Right lobe of liver (tissue), 6 donors: ENCODE measurements at regions not wholly inside any gene's neighbourhood (a gene's known extent, or its start where the extent isn't known, plus 50 kb on each side); places are given as distances from the start of the nearest gene placed in this dataset.
A peak's percentile ranks its signal among the peaks of the same experiment; 100 is the strongest.

Experiments
- ATAC-seq, 4 donors: fragments of 200-7000 bp; cut with Tn5 transposase; one replicate each; pipeline ENCODE4 v1.9.1; 2020; ENCODE audit warnings: mild to moderate bottlenecking in 4 of 4, moderate library complexity in 4 of 4
- DNase-seq, 3 donors: peaks; one replicate each; pipeline ENCODE4 v3.0.0-alpha.2; 2020
- H3K27ac ChIP-seq, 3 donors: fragments of 200-600 bp; one replicate each; pipeline ENCODE4 v1.8.0; 2022
- H3K27me3 ChIP-seq, 2 donors: fragments of 200-600 bp; one replicate each; pipeline ENCODE4 v1.8.0; 2022
- H3K36me3 ChIP-seq, 4 donors: fragments of 200-600 bp; sonication (generic) in 1 of 4; one replicate each; pipeline versions ENCODE4 v1.5.1 to v1.8.0; 2017 to 2022; ENCODE audit warnings: control low read depth in 1 of 4
- H3K4me1 ChIP-seq, 4 donors: fragments of 200-600 bp; sonication (generic) in 1 of 4; one replicate each; pipeline versions ENCODE4 v1.5.1 to v1.8.0; 2017 to 2022; ENCODE audit warnings: control low read depth in 1 of 4
- H3K4me3 ChIP-seq, 3 donors: fragments of 200-600 bp; one replicate each; pipeline ENCODE4 v1.8.0; 2022
- H3K9me3 ChIP-seq, 4 donors: fragments of 200-600 bp; sonication (generic) in 1 of 4; one replicate each; pipeline versions ENCODE4 v1.5.1 to v1.8.0; 2017 to 2022; ENCODE audit warnings: control low read depth in 1 of 4
- CTCF ChIP-seq, 4 donors: fragments of 200-600 bp in 3 of 4; fragments of 450-650 bp in 1 of 4; IDR thresholded peaks; one replicate each; pipeline versions ENCODE4 v1.5.1 to v1.8.0; 2016 to 2022; ENCODE audit warnings: antibody characterized with exemption in 4 of 4, mild to moderate bottlenecking in 2 of 4
- POLR2A ChIP-seq: fragments of 450-650 bp; IDR thresholded peaks from one replicate; pipeline ENCODE4 v1.6.1; 2017; ENCODE audit warnings: antibody characterized with exemption, mild to moderate bottlenecking
- WGBS: methylation state at CpG from one replicate; pipeline ENCODE4 v1.1.6; 2018; ENCODE audit warnings: low coverage, low lambda C conversion rate; ENCODE audit not compliant: insufficient coverage; ENCODE audit errors: missing lambda C conversion rate; 5-methylcytosine and 5-hydroxymethylcytosine counted together
- intact Hi-C, 2 donors: fragments of 100-400 bp; cut with DNase I; formaldehyde crosslinking; loops; one replicate each; pipeline versions ENCODE4 v1.11.2 to v1.14.1; 2022
- donor health status: DM: no; HTN: yes; CAD: no.
- donor health status: DM: no; HTN: no; CAD: no.
- donor health status: DM: no; HTN: no; CAD: no.
- donor health status: DM: no; HTN: yes; CAD: no.
- donor health status: DM: no; HTN: yes; CAD: no.

DNA sequence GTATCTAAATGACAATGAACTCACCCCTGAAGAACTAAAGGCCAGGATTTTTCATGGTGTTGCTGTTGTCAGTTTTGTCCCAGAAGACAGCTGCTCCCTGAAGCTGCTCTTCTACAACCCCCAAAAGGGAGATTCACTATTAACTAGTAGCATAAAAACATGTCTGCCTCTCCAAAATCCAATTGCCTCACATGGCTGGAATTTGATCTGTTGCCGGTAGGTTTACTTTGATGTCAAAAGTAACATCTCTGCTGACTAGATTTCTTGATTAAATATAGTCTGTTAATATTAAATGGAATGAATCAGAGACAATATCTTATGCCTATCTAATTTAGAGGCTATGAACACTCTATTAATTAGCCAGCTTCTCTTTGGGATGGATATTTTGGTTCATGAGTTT lies 425.4 kb downstream of the ETS1 start:
- peak overlapping the region in 2 of 3 donors; percentile 4 to 12 for H3K27ac ChIP-seq
- no peaks in the 10 kb centered on the region for H3K9me3 ChIP-seq

DNA sequence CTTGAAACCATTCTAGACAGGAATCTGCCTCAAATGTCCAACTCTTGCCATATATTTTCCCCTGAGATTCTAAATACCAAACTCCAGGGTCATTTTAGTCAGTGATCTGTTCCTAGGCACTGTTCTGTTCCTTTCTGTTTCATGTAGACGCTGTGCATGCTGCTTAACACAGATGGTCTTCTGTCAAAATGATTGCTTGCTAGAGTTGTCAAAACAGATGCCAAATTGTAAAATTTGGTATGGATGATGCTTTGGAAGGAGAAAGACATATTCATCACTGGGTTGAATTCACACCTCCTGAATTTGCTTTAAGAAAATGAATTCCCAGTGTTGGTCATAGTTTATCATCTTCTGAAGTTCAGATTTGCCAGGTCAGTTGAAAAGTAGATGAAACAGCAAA lies 425.9 kb downstream of the ETS1 start:
- Histone ChIP-seq H3K27ac (peak overlapping the region in 1 of 3 donors; percentile 4), H3K4me3 (peak overlapping the region in 1 of 3 donors; percentile 22), H3K36me3 (no peaks in the 10 kb centered on the region), H3K9me3 (no peaks in the 10 kb centered on the region), H3K27me3 (no peaks in the 10 kb centered on the region), H3K4me1 (peaks cover 0 to 18% (median 6%) of the 10 kb centered on the region in 4 donors)
- TF ChIP-seq CTCF (IDR thresholded peaks at IDR 0.05), result no peak
- TF ChIP-seq POLR2A, result no peak
- intact Hi-C loops, result no loop called here
- DNase-seq (no peak), ATAC-seq (no peak)
- 27% methylated on average over 1 of the region's 1 CpG for WGBS

More for the DNA sequence above, 425.4 kb downstream of the ETS1 start:
- ATAC-seq (peak in 3 of 4 donors; percentile 19 to 68 (median 44)), DNase-seq (peak in 1 of 3 donors; percentile 48)
- no peak overlapping the region for H3K4me3 ChIP-seq
- H3K4me1 ChIP-seq, result peaks cover 0 to 18% (median 6%) of the 10 kb centered on the region in 4 donors
- no peaks in the 10 kb centered on the region for H3K27me3 ChIP-seq
- no peaks in the 10 kb centered on the region for H3K36me3 ChIP-seq
- 18% methylated on average over 1 of the region's 1 CpG for WGBS
- intact Hi-C loops, result no loop called here
- TF ChIP-seq CTCF (IDR thresholded peaks at IDR 0.05) (no peak), POLR2A (peak; percentile 7)

DNA sequence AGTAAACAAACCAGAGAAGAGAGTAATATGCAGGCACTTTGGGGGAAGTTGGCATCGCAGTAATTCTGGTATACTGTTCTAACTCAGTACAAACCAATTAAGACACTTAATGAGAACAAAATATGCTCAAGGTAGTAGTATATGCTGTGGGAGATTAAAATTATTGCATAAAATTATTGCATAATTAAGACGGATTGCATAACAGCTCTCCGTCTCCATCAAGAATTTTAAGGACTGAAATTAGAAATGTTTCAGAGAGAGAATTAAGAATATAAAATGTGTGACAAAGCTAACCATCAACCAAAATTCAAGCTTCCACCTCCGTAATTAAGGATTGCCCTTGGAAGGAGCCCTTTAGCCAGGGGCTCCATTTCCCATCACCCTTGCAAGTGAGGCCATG lies 428.5 kb downstream of the ETS1 start:
- 50% methylated on average over 4 of the region's 4 CpGs for WGBS
- H3K27ac ChIP-seq, result no peak overlapping the region
- intact Hi-C loops, result loop anchor here in 1 of 2 donors (10.0 kb wide), 1 partner anchor 124 kb away; no protein-coding TSS in a partner anchor
- ATAC-seq, result no peak
- no peak for TF ChIP-seq CTCF (IDR thresholded peaks at IDR 0.05)
- no peak for TF ChIP-seq POLR2A
- peaks cover 0 to 13% (median 3%) of the 10 kb centered on the region in 4 donors for H3K4me1 ChIP-seq
- H3K4me3 ChIP-seq, result no peak overlapping the region
- H3K27me3 ChIP-seq, result no peaks in the 10 kb centered on the region
- no peak for DNase-seq
- no peaks in the 10 kb centered on the region for H3K9me3 ChIP-seq
- H3K36me3 ChIP-seq, result no peaks in the 10 kb centered on the region

DNA sequence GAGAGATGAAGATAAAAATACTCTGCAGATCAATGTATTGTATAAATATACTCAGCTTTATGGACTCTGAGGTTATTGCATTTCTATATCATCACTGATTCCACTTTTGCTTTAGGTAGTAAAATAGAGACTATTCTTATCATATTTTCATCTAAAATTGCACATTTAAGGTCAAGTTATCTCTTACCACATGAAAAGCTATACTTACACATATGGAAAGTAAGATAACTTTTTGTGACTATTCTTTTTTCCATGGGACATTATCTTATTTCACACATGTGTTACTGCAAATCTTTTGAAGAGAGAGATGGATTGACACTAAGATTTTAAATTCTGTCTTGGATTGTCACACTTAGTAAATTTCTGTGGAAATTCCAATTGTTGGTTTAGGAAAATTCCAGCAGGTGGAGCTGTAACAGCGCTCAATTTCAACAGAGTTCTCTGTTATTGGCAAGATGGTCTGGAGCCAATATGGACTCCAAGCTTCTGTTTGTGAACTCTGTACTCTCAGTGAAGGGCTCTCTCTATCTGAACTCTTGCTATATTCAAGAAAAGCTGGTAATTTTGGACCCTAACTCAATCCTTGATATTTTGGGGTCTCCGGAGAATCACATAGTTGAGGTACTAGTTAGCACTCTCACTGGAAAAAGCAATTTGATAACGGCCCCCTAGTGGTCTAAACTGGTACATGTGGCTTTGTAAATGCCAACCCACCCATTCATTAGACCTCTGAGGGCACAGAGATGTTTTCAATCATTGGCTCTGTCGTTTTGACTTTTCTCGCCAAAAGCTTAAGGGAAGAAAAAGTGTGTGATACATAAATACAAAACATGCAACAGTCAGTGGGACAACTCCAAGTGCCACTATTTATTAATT lies 429.7 kb downstream of the ETS1 start:
- Histone ChIP-seq H3K27ac (no peak overlapping the region), H3K9me3 (no peaks in the 10 kb centered on the region), H3K4me3 (peak overlapping the region in 1 of 3 donors; percentile 18), H3K4me1 (peaks cover 0 to 8% (median 0%) of the 10 kb centered on the region in 4 donors), H3K27me3 (no peaks in the 10 kb centered on the region), H3K36me3 (no peaks in the 10 kb centered on the region)
- 5% methylated on average over 5 of the region's 5 CpGs for WGBS
- TF ChIP-seq CTCF (IDR thresholded peaks at IDR 0.05) (peak; percentile 79 to 98 (median 86)), POLR2A (no peak)
- intact Hi-C loops, result loop anchor here in 1 of 2 donors (10.0 kb wide), 1 partner anchor 123 kb away; no protein-coding TSS in a partner anchor
- DNase-seq (no peak), ATAC-seq (peak; percentile 87 to 92 (median 89))
